Activated CD4-positive, alpha-beta T cell treated with anti-CD3 and anti-CD28 coated beads, Interleukin-2, amount 10 ng/mL, durations not matched to agents 24 days and 14 days (primary cell): ENCODE measurements at regions not wholly inside any gene's neighbourhood (a gene's known extent, or its start where the extent isn't known, plus 50 kb on each side); places are given as distances from the start of the nearest gene placed in this dataset.
"Not testable (repeated sequence)": the region's sequence is repeated elsewhere in the genome, so short reads cannot be mapped to it uniquely, and the experiment has no call there.

ENCODE experiments used
- DNase-seq: peaks from one replicate; pipeline ENCODE4 v3.0.0; 2022
- H3K27ac Mint-ChIP-seq: one replicate; pipeline ENCODE4 v1.8.0; 2022; ENCODE audit warnings: mild to moderate bottlenecking, mixed read lengths
- H3K27me3 Mint-ChIP-seq: one replicate; pipeline ENCODE4 v1.8.0; 2022; ENCODE audit warnings: mixed read lengths
- H3K36me3 Mint-ChIP-seq: one replicate; pipeline ENCODE4 v1.8.0; 2022; ENCODE audit warnings: low read depth, mild to moderate bottlenecking, mixed read lengths
- H3K4me1 Mint-ChIP-seq: one replicate; pipeline ENCODE4 v1.8.0; 2021; ENCODE audit warnings: mixed read lengths
- H3K4me3 Mint-ChIP-seq: one replicate; pipeline ENCODE4 v1.8.0; 2022; ENCODE audit warnings: mild to moderate bottlenecking, moderate library complexity, mixed read lengths
- H3K9me3 Mint-ChIP-seq: one replicate; pipeline ENCODE4 v1.8.0; 2021; ENCODE audit warnings: mixed read lengths
- intact Hi-C: fragments of 100-400 bp; cut with micrococcal nuclease; formaldehyde crosslinking; loops from one replicate; pipeline ENCODE4 v1.15.1; 2023

DNA sequence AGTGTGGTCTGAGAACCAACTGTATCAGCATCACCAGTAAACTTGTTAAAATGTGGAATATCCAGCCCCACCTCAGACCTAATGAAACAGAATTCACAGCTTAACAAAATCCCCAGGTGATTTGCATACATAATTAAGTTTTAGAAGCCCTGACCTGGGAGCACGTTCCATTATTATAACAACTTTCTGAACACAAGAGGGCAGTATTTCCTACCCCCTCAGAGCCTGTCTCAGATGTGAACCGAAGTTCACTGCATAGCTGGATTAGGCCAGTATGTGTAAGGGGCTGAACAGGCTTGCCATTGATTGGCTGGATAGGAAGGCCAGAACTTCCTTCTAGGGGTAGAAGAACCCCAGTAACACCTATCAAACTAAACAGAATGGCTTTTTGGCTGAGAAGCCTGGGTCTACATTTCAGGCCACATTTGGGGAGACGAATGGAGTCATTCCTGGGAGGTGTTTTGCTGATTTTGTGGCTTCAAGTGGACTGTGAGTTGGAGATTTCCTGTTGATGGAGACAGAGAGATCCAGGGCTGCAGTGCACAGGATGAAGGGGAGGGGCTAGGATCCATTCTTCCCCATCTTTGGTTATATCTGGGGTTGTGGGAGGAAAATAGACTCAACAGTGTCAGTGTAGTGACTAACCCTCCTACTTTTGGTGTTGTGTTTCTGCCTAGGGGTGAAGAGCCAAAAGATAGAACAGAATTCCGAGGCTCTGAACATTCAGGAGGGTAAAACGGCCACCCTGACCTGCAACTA is 94.7 kb upstream of the OR4E1 start:
- Mint-ChIP-seq H3K27ac (peak overlapping the region; percentile 77), H3K4me1 (peaks cover 2% of the 10 kb centered on the region), H3K4me3 (peak overlapping the region; percentile 69), H3K9me3 (no peaks in the 10 kb centered on the region), H3K36me3 (no peaks in the 10 kb centered on the region), H3K27me3 (peaks cover 8% of the 10 kb centered on the region)
- peak; percentile 77 for DNase-seq
- intact Hi-C loops: no loop called here

GRCh38 chr14:21760360-21760759 is 86.7 kb upstream of the OR4E1 start:
- H3K4me1 Mint-ChIP-seq, H3K4me3 Mint-ChIP-seq, intact Hi-C loops, H3K9me3 Mint-ChIP-seq, DNase-seq, H3K36me3 Mint-ChIP-seq, H3K27ac Mint-ChIP-seq: not testable (repeated sequence)
- peaks cover 23% of the 10 kb centered on the region for H3K27me3 Mint-ChIP-seq

GRCh38 chr14:21749306-21749868 is 75.8 kb upstream of the OR4E1 start:
- Mint-ChIP-seq H3K27ac (peak overlapping the region; percentile 21), H3K4me3 (peak overlapping the region; percentile 58), H3K4me1 (peaks cover 2% of the 10 kb centered on the region), H3K27me3 (peaks cover 32% of the 10 kb centered on the region), H3K36me3 (no peaks in the 10 kb centered on the region), H3K9me3 (no peaks in the 10 kb centered on the region)
- intact Hi-C loops: no loop called here
- no peak for DNase-seq

GRCh38 chr14:21748869-21749303 is 75.3 kb upstream of the OR4E1 start:
- H3K9me3 Mint-ChIP-seq: no peaks in the 10 kb centered on the region
- no peaks in the 10 kb centered on the region for H3K36me3 Mint-ChIP-seq
- peak; percentile 85 for DNase-seq
- H3K27ac Mint-ChIP-seq: peak overlapping the region; percentile 21
- peaks cover 32% of the 10 kb centered on the region for H3K27me3 Mint-ChIP-seq
- intact Hi-C loops: no loop called here
- peak overlapping the region; percentile 58 for H3K4me3 Mint-ChIP-seq
- H3K4me1 Mint-ChIP-seq: peaks cover 2% of the 10 kb centered on the region

DNA sequence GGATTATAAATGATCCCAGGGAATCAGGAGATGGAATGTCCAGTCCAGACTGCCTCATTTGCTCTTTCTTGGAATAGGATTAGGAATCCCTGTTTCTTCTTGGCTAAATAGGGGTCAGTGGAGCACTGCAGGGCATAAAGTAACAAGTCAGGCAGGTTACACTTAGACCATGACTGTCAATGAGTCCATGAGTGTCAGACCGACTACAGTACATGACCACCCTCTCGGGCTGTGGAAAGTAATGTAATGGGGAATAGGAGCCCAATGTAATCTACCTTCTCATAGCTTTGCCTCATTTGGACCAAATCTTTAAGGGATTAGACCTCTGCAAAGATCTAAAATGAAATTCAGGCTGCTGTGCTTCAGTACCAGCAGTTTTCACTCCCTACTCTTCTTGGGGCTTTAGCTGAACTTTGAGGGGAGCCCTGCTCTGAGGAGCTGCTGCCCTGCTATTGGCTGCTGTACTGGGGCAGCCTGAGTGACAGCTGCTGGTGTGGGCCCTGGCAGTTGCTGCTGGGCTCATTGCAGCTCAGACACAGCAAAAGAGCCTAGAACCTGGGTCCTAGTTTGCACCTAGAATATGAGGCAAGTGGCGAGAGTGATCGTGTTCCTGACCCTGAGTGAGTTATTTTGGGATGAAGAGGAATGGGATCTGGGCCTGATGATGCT is 62.2 kb upstream of the OR4E1 start:
- intact Hi-C loops: loop anchor here (10.0 kb wide), 1 partner anchor 819 kb away; no protein-coding TSS in a partner anchor
- H3K36me3 Mint-ChIP-seq: no peaks in the 10 kb centered on the region
- peaks cover 34% of the 10 kb centered on the region for H3K27me3 Mint-ChIP-seq
- peaks cover 2% of the 10 kb centered on the region for H3K4me1 Mint-ChIP-seq
- peak; percentile 69 for DNase-seq
- peak overlapping the region; percentile 63 for H3K27ac Mint-ChIP-seq
- H3K9me3 Mint-ChIP-seq: no peaks in the 10 kb centered on the region
- H3K4me3 Mint-ChIP-seq: peak overlapping the region; percentile 53

GRCh38 chr14:21735200-21735599 is 61.6 kb upstream of the OR4E1 start:
- no peak for DNase-seq
- peaks cover 30% of the 10 kb centered on the region for H3K27me3 Mint-ChIP-seq
- H3K9me3 Mint-ChIP-seq: no peaks in the 10 kb centered on the region
- no peak overlapping the region for H3K27ac Mint-ChIP-seq
- peak overlapping the region; percentile 23 for H3K4me3 Mint-ChIP-seq
- H3K4me1 Mint-ChIP-seq: peaks cover 2% of the 10 kb centered on the region
- intact Hi-C loops: loop anchor here (10.0 kb wide), 1 partner anchor 820 kb away; no protein-coding TSS in a partner anchor
- H3K36me3 Mint-ChIP-seq: no peaks in the 10 kb centered on the region

- Mint-ChIP-seq H3K4me1 (peaks cover 7% of the 10 kb centered on the region), H3K27ac (no peak overlapping the region), H3K4me3 (peak overlapping the region; percentile 23), H3K36me3 (no peaks in the 10 kb centered on the region), H3K9me3 (no peaks in the 10 kb centered on the region), H3K27me3 (peaks cover 31% of the 10 kb centered on the region)
- intact Hi-C loops: loop anchor here (10.0 kb wide), 1 partner anchor 820 kb away; no protein-coding TSS in a partner anchor
- peak; percentile 82 for DNase-seq
Observed at GRCh38 chr14:21734457-21735074, 60.9 kb upstream of the OR4E1 start.

- H3K9me3 Mint-ChIP-seq: no peaks in the 10 kb centered on the region
- intact Hi-C loops: loop anchor here (10.0 kb wide), 1 partner anchor 825 kb away; no protein-coding TSS in a partner anchor
- H3K4me1 Mint-ChIP-seq: peaks cover 7% of the 10 kb centered on the region
- no peak for DNase-seq
- peaks cover 36% of the 10 kb centered on the region for H3K27me3 Mint-ChIP-seq
- no peaks in the 10 kb centered on the region for H3K36me3 Mint-ChIP-seq
- peak overlapping the region; percentile 48 for H3K4me3 Mint-ChIP-seq
- H3K27ac Mint-ChIP-seq: peak overlapping the region; percentile 38
Observed at GRCh38 chr14:21729703-21730233, 56.1 kb upstream of the OR4E1 start.

DNA sequence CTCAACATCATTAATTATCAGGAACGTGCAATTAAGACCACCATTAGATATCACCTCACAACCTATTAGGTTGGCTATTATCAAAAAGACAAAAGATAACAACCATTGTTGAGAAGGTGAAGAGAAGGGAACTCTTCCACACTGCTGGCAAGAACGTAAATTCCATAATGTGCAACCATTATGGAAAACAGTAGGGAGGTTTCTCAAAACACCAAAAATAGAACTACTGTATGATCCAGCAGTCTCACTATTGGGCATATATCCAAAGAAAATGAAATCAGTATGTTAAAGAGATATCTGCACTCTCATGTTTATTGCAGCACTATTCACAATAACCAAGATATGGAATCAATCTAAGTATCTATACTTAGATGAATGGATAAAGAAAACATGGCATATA is 51.6 kb upstream of the OR4E1 start:
- Mint-ChIP-seq H3K4me1 (peaks cover 8% of the 10 kb centered on the region), H3K36me3 (no peaks in the 10 kb centered on the region), H3K4me3 (no peak overlapping the region), H3K27ac (no peak overlapping the region), H3K9me3 (no peaks in the 10 kb centered on the region), H3K27me3 (peaks cover 46% of the 10 kb centered on the region)
- intact Hi-C loops: no loop called here
- DNase-seq: no peak

GRCh38 chr14:21724090-21724973 is 50.7 kb upstream of the OR4E1 start:
- no peaks in the 10 kb centered on the region for H3K36me3 Mint-ChIP-seq
- intact Hi-C loops: loop anchor here (5.0 kb wide), 1 partner anchor 808 kb away; no protein-coding TSS in a partner anchor
- peaks cover 4% of the 10 kb centered on the region for H3K4me1 Mint-ChIP-seq
- DNase-seq: peak; percentile 54
- H3K4me3 Mint-ChIP-seq: peak overlapping the region; percentile 57
- peaks cover 46% of the 10 kb centered on the region for H3K27me3 Mint-ChIP-seq
- H3K27ac Mint-ChIP-seq: no peak overlapping the region
- no peaks in the 10 kb centered on the region for H3K9me3 Mint-ChIP-seq

- H3K27ac Mint-ChIP-seq: peak overlapping the region; percentile 81
- peak; percentile 79 for DNase-seq
- peaks cover 48% of the 10 kb centered on the region for H3K27me3 Mint-ChIP-seq
- H3K4me1 Mint-ChIP-seq: peaks cover 4% of the 10 kb centered on the region
- H3K36me3 Mint-ChIP-seq: no peaks in the 10 kb centered on the region
- intact Hi-C loops: loop anchor here (5.0 kb wide), 1 partner anchor 809 kb away; no protein-coding TSS in a partner anchor
- H3K9me3 Mint-ChIP-seq: no peaks in the 10 kb centered on the region
- peak overlapping the region; percentile 57 for H3K4me3 Mint-ChIP-seq
Observed at GRCh38 chr14:21723431-21724045, 49.9 kb upstream of the OR4E1 start.
